HG03354 (cell line): ENCODE measurements at regions not wholly inside any gene's neighbourhood (a gene's known extent, or its start where the extent isn't known, plus 50 kb on each side); places are given as distances from the start of the nearest gene placed in this dataset.

Experiments used
- ATAC-seq: cut with Tn5 transposase; IDR thresholded peaks from one replicate; pipeline ENCODE4 v1.9.1; 2021; ENCODE audit warnings: mild to moderate bottlenecking; ENCODE audit not compliant: unreplicated experiment, poor library complexity, severe bottlenecking

DNA sequence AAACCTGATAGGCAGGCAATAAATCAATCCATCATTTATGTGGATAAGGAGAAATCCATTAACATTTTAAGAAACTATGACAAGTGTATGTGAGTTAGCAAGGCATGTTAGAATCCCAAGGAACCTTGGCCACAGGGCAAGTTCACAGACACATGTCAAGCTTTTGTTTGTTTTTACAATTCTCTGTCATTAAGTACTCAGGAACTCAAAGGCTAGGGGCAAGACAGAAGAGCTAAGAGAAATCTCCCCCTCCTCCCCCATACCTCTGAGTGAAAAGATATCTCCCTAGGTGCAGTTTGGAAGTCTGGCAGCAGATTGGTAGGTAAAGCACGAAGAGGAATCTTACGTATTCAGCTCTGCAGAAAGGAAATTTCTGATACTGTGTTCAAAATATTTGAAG is 348.1 kb downstream of the IRS1 start:
- ATAC-seq = no peak

DNA sequence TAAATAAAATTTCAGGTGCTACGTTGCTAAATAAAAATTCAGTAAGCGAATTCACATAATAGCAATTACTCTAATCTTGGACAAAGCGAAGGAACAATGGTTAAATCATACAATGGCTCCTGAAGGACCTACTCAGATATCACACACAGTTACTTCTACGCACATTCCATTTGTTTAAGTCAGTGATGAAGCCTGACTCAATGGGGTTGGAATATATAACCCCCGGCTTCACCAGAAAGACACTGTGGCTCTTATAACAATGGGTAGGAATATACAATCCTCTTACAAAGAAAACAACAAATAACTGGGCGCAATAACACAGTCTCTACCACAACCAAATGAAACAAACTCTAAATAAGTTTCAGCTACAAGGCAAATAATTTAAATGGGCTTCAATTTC is 349.5 kb downstream of the IRS1 start:
- ATAC-seq = no peak

- ATAC-seq = no peak
Measured at GRCh38 chr2:226447338-226448300, 352.0 kb downstream of the IRS1 start.

- ATAC-seq = no peak
Measured at GRCh38 chr2:226446406-226447001, 353.1 kb downstream of the IRS1 start.

- no peak for ATAC-seq
Measured at GRCh38 chr2:226445216-226445861, 354.3 kb downstream of the IRS1 start.

GRCh38 chr2:226443112-226443511 is 356.5 kb downstream of the IRS1 start:
- ATAC-seq = no peak

DNA sequence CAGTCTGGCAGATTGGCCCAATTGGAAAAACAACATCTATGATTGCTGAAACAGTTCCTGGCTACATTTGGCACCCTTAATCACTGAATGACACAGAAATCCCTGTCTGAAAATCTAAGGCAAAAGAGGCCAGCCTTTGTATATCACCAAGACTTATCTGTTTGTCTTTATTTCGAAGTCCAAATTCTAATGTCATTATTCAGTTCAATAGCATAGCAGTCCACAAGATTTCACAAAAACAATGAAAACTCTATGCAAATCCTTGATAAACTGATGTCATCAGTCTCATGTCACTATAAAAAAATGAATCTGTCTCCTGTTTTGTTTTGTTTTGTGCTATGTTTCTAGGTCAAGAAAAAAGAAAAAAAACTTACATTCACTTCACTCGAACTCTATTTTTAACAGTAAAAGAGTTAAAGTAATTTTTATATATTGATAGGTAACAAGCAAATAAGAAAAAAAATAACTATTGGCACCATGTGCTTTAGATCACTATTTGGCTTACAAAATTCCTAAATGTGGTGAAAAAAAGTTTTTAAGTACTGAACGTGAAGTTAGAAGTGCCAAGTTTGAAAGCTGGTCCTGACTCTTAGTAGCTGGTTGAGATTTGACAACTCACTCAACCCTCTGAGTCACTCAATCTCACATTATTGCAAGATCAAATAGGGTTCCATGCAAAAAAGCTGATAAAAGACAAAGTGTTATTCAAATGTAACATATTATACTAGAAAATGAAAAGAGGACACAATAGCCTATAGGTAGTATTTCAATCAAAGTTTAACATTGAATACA is 359.3 kb downstream of the IRS1 start:
- no peak for ATAC-seq

- ATAC-seq = no peak
Measured at GRCh38 chr2:226439337-226439736, 360.3 kb downstream of the IRS1 start.

DNA sequence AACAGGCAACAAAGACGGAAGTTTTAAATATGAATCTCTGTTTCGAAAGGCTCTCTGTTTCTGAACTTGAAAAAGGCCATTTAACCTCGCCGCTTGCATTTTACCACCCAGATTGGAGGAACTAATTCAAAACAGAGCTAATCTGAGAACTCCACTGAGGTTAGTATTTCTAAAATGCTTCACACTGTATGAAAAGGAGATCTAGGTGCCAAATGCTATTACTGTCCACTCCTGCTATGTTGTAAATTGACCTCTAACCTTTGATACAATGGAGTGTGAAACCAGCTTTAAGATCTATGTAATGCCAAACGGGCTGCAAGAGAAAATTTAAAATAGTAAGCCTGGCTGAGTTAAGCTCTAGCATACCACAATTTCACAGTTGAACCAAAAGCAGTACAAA is 364.5 kb downstream of the IRS1 start:
- no peak for ATAC-seq

- ATAC-seq = no peak
Measured at GRCh38 chr2:226434702-226435101, 364.9 kb downstream of the IRS1 start.

DNA sequence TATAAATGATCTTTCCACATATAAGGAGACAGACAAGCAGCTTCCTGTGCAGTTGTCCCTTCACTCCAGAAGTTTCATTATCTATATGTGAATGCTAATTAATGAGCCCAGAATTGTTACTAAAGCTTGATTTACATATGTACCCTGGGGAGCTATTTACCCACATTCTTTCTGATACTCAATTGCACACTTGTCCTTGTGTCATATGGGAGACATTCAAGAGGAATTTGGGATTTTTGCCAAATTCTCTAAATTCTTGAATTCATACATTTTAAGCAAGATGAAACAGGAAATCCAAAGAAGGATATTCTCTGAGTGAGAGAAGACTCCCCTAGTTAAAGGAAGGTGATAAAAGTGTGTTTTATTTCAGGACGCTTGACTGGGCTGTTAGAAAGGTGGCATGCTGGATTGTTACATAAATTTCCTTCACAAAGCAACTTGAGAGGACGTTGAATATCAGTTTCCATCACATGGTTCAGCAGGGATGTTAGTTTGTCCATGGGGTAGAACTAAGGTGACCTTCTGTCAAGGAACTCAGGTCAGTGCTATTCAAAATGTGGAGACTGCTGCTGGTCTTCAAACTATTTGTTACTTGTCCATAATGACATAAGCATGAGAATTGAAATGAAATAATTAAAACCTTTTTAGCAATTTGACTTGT is 368.2 kb downstream of the IRS1 start:
- ATAC-seq = no peak

DNA sequence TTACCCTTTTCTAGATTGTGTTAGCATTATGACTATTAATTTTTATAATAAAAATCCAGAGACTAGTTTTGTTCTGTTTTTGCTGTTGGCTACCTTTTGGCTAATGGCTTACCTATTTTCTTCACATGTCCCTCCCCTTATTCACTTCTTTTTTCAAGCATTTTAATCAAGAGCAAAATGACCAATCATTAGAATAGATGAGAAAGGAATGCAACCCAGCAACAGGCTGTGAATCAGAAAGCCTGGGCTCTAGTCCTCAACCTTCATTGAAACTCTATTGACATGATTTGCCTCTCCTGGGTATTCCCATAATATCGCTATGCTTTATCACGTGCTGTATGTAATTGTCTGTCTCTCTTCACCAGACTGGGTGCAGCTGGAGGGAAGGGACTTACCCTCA is 370.1 kb downstream of the IRS1 start:
- no peak for ATAC-seq

- no peak for ATAC-seq
Measured at GRCh38 chr2:226427538-226428307, 371.9 kb downstream of the IRS1 start.

DNA sequence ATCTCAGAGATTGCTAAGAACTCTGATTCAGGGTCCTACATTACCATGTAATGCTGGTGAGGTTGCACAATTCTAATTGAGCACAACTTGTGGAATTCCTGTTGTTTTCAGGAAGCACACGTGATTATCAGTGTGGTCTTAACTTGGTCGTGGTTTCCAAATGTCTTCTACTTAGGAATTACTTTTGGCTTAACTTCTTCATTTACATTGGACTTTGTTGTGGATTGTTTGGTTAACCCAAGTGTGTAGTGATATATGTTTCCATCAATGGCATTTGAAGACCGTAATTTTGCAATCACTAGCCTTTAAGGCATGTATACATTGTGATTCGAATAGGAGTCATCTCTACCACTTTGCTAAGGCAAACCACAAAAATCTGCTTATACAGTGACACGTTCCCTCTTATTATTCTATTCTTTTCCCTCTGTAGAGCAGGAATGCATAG is 373.3 kb downstream of the IRS1 start:
- no peak for ATAC-seq

- ATAC-seq = no peak
Measured at GRCh38 chr2:226424971-226425370, 374.6 kb downstream of the IRS1 start.

DNA sequence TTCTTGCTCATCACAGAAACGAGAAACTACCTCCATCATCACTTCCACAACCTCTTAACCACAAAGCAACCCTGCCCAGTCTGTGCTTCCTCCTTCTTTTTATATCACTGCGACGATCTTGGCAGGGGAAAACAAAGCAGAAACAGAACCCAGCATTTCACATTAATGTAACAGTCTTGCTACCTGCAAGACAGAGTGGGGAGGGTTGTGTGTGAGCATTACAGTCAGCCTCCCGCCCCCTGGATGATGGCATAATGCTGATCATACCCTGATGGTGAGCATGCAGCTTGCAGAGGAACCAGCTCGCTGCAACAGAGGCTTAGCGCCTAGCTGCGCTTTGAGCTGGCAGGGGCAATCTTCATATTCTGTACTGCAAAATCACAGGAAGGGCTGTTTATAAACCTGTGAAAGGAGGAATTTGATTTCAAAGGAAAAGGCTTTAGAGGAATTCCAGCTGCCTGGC is 376.1 kb downstream of the IRS1 start:
- peak; percentile 73 for ATAC-seq

DNA sequence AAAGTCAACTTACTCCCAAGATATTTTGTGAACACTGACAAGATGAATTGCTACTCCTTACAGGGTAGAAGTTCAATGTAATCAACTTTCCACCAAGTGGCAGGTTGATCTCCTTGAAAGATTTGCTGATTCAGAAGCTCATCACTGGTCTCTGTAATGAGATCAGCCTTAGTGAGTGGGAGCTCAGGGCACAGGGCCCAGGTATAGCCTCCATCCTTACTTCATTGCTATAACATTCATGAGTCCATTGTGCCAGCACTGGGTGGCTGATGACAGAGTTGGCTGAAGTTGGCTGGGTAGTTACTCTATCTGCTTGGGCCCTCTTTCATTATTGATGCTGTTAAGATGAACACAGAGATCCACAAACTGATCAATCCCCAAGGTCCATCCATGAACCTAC is 379.0 kb downstream of the IRS1 start:
- ATAC-seq = no peak

DNA sequence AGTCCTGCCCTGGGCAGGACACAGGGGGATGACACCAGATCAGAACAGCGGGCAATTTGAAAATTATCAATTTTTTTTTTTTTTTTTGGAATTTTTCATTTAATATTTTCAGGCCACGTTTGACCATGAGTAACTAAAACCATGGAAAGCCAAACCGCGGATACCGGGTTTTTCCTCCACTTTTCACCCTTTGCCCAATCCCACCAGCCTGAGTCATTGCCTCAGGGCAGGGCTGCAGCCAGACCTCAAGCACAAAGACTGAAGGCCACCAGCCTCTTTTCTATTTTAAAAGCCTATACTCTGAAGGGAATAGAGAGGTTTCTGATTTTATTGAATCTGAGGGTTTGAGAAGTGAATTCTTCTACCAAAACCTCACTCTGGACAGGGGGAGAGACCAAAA is 381.1 kb downstream of the IRS1 start:
- no peak for ATAC-seq

GRCh38 chr2:226414335-226414734 is 385.3 kb downstream of the IRS1 start:
- ATAC-seq = no peak
